H1 (cell line): ENCODE measurements at regions not wholly inside any gene's neighbourhood (a gene's known extent, or its start where the extent isn't known, plus 50 kb on each side); places are given as distances from the start of the nearest gene placed in this dataset.

Source experiments
- CTCF ChIA-PET: fragments of 300-600 bp; sonication (Branson Sonifier 250); formaldehyde crosslinking; loops from one replicate; lab custom pipeline; 2021; ENCODE audit not compliant: partially characterized antibody; lab: Charles Lee
- POLR2A ChIA-PET: fragments of 300-600 bp; sonication (Branson Sonifier 250); formaldehyde crosslinking; loops from one replicate; lab custom pipeline; 2021; ENCODE audit warnings: inconsistent platforms; ENCODE audit not compliant: partially characterized antibody; lab: Charles Lee
- DNase-seq, 2 experiments: peaks; one replicate each; pipeline versions ENCODE4 v3.0.0 to v3.0.0-alpha.2; 2010 to 2022; ENCODE audit warnings: low spot score in 2 of 2, low read depth in 1 of 2, mixed read lengths in 1 of 2
- FAIRE-seq: peaks from 2 replicates; lab custom pipeline; 2011; peaks lifted over from hg19 to GRCh38; lab: Jason Lieb, UNC
- H2AFZ ChIP-seq: 2 replicates; pipeline ENCODE4 v1.8.1; 2012; ENCODE audit warnings: low read length, inconsistent platforms
- H2AK5ac ChIP-seq: 2 replicates; pipeline ENCODE4 v1.6.1; 2013; ENCODE audit warnings: low read depth, low read length
- H2BK120ac ChIP-seq: replicated peaks from 2 replicates; pipeline ENCODE3; 2013; ENCODE audit warnings: low read depth, low read length, inconsistent platforms
- H2BK12ac ChIP-seq: 2 replicates; pipeline ENCODE4 v1.6.1; 2013; ENCODE audit warnings: low read depth, low read length
- H2BK15ac ChIP-seq: 2 replicates; pipeline ENCODE4 v1.6.1; 2013; ENCODE audit warnings: low read length
- H2BK20ac ChIP-seq: 2 replicates; pipeline ENCODE4 v1.6.1; 2013; ENCODE audit warnings: low read length
- H2BK5ac ChIP-seq: 2 replicates; pipeline ENCODE4 v1.6.1; 2013; ENCODE audit warnings: low read depth, low read length
- H3K14ac ChIP-seq: 2 replicates; pipeline ENCODE4 v1.6.1; 2013; ENCODE audit warnings: inconsistent platforms; ENCODE audit not compliant: insufficient read length
- H3K18ac ChIP-seq: 2 replicates; pipeline ENCODE4 v1.6.1; 2013; ENCODE audit warnings: low read length; ENCODE audit errors: extremely low read depth
- H3K23ac ChIP-seq: 2 replicates; pipeline ENCODE4 v1.6.1; 2013; ENCODE audit warnings: inconsistent platforms; ENCODE audit not compliant: insufficient read length
- H3K23me2 ChIP-seq: 2 replicates; pipeline ENCODE4 v1.6.1; 2013; ENCODE audit warnings: low read depth, low read length
- H3K27ac ChIP-seq: 2 replicates; pipeline ENCODE4 v1.6.1; 2011; ENCODE audit warnings: low read depth, low read length, inconsistent platforms
- H3K27me3 ChIP-seq, 4 experiments: replicated peaks in 1 of 4; 1 replicate in 1 of 4; 2 replicates in 3 of 4; pipeline versions ENCODE4 v1.6.1 to v1.8.1; 2011 to 2013; ENCODE audit warnings: low read length in 3 of 4, mild to moderate bottlenecking in 3 of 4, inconsistent platforms in 2 of 4, mixed read lengths in 2 of 4, moderate library complexity in 1 of 4; ENCODE audit not compliant: control insufficient read depth in 3 of 4, insufficient read depth in 3 of 4; ENCODE audit errors: extremely low read depth in 1 of 4
- H3K36me3 ChIP-seq, 4 experiments: 2 replicates each; pipeline versions ENCODE4 v1.6.1 to v1.8.1; 2011 to 2013; ENCODE audit warnings: mild to moderate bottlenecking in 4 of 4, low read length in 3 of 4, moderate library complexity in 2 of 4, control low read depth in 1 of 4, inconsistent platforms in 1 of 4; ENCODE audit not compliant: insufficient read depth in 4 of 4, control insufficient read depth in 2 of 4
- H3K4ac ChIP-seq: replicated peaks from 2 replicates; pipeline ENCODE3; 2013; ENCODE audit warnings: low read length, low read depth, mixed read lengths, inconsistent platforms; ENCODE audit not compliant: insufficient read length
- H3K4me1 ChIP-seq, 4 experiments: replicated peaks in 1 of 4; 1 replicate in 1 of 4; 2 replicates in 3 of 4; pipeline versions ENCODE4 v1.6.1 to v1.8.1; 2011 to 2013; ENCODE audit warnings: low read length in 3 of 4, inconsistent platforms in 2 of 4, mixed read lengths in 1 of 4; ENCODE audit not compliant: insufficient read depth in 4 of 4, control insufficient read depth in 3 of 4
- H3K4me2 ChIP-seq, 2 experiments: 2 replicates each; pipeline versions ENCODE4 v1.6.1 to v1.8.1; 2011 to 2013; ENCODE audit warnings: low read depth in 2 of 2, low read length in 2 of 2, control low read depth in 1 of 2, inconsistent platforms in 1 of 2, mild to moderate bottlenecking in 1 of 2; ENCODE audit not compliant: insufficient read depth in 1 of 2
- H3K4me3 ChIP-seq, 4 experiments: fragments of 200-600, 300-600 bp in 1 of 4; sonication (generic), shearing (Covaris generic), sonication (Bioruptor Twin) in 1 of 4; 2 replicates each; pipeline versions ENCODE4 v1.5.1 to v1.8.1; 2011 to 2016; ENCODE audit warnings: low read length in 4 of 4, low read depth in 3 of 4, control low read depth in 2 of 4, inconsistent platforms in 2 of 4, mild to moderate bottlenecking in 2 of 4, mixed read lengths in 1 of 4, moderate library complexity in 1 of 4; ENCODE audit not compliant: insufficient read depth in 2 of 4; ENCODE audit errors: extremely low read depth in 1 of 4
- H3K56ac ChIP-seq: replicated peaks from 2 replicates; pipeline ENCODE3; 2013; ENCODE audit warnings: low read depth, mild to moderate bottlenecking, mixed read lengths, low read length, inconsistent platforms; ENCODE audit not compliant: insufficient read length
- H3K79me1 ChIP-seq: 2 replicates; pipeline ENCODE4 v1.6.1; 2013; ENCODE audit warnings: low read depth, low read length, control low read depth
- H3K79me2 ChIP-seq, 2 experiments: 2 replicates each; pipeline versions ENCODE4 v1.6.1 to v1.8.1; 2012 to 2013; ENCODE audit warnings: low read length in 2 of 2, mild to moderate bottlenecking in 2 of 2, inconsistent platforms in 1 of 2; ENCODE audit not compliant: insufficient read depth in 2 of 2, control insufficient read depth in 1 of 2
- H3K9ac ChIP-seq, 4 experiments: replicated peaks in 1 of 4; 1 replicate in 1 of 4; 2 replicates in 3 of 4; pipeline versions ENCODE4 v1.6.1 to v1.8.1; 2011 to 2013; ENCODE audit warnings: low read depth in 3 of 4, low read length in 3 of 4, control low read depth in 2 of 4, mild to moderate bottlenecking in 2 of 4, moderate library complexity in 2 of 4, inconsistent platforms in 1 of 4; ENCODE audit errors: extremely low read depth in 1 of 4
- H3K9me3 ChIP-seq, 2 experiments: 2 replicates each; pipeline versions ENCODE4 v1.6.1 to v1.8.1; 2012 to 2013; ENCODE audit warnings: mild to moderate bottlenecking in 2 of 2, moderate library complexity in 2 of 2, control low read depth in 1 of 2, inconsistent platforms in 1 of 2, low read depth in 1 of 2, low read length in 1 of 2, mixed read lengths in 1 of 2; ENCODE audit not compliant: insufficient read depth in 2 of 2
- H4K20me1 ChIP-seq, 2 experiments: replicated peaks in 1 of 2; 2 replicates each; pipeline versions ENCODE3 to v1.8.1; 2011 to 2013; ENCODE audit warnings: inconsistent platforms in 2 of 2, low read length in 2 of 2, mild to moderate bottlenecking in 1 of 2; ENCODE audit not compliant: insufficient read depth in 2 of 2, control insufficient read depth in 1 of 2
- H4K5ac ChIP-seq: 2 replicates; pipeline ENCODE4 v1.6.1; 2013; ENCODE audit warnings: low read length, low read depth, mixed read lengths, inconsistent platforms; ENCODE audit not compliant: insufficient read length
- H4K8ac ChIP-seq: 2 replicates; pipeline ENCODE4 v1.8.0; 2013; ENCODE audit warnings: mild to moderate bottlenecking, moderate library complexity, low read length, inconsistent platforms; ENCODE audit not compliant: insufficient read depth; ENCODE audit errors: extremely low read depth
- H4K91ac ChIP-seq: replicated peaks from 2 replicates; pipeline ENCODE3; 2013; ENCODE audit warnings: low read length, mixed read lengths, inconsistent platforms; ENCODE audit not compliant: insufficient read length
- ATF2 ChIP-seq: IDR thresholded peaks from 2 replicates; pipeline ENCODE4 v1.6.1; 2012; ENCODE audit warnings: low read length, inconsistent platforms
- WGBS, 2 experiments: shearing (Covaris generic) in 1 of 2; methylation state at CpG; one replicate each; pipeline versions ENCODE4 v1.1.6 to v1.1.7; 2013 to 2015; ENCODE audit warnings: low lambda C conversion rate in 2 of 2, mixed read lengths in 2 of 2, inconsistent platforms in 1 of 2, low coverage in 1 of 2, missing lambda C conversion rate in 1 of 2; ENCODE audit not compliant: insufficient replicate concordance in 2 of 2, insufficient coverage in 1 of 2, insufficient read length in 1 of 2; ENCODE audit errors: extremely low coverage in 1 of 2, missing lambda C conversion rate in 1 of 2; 5-methylcytosine and 5-hydroxymethylcytosine counted together

GRCh38 chr20:2219481-2220006 is 76.3 kb upstream of the TGM3 start:
- Histone ChIP-seq H3K79me1 (no peaks in the 10 kb centered on the region), H2AFZ (no peak overlapping the region), H4K5ac (no peak overlapping the region), H3K23ac (no peak overlapping the region), H3K79me2 (no peaks in the 10 kb centered on the region), H3K14ac (no peak overlapping the region), H3K9ac (no peak overlapping the region), H4K20me1 (no peaks in the 10 kb centered on the region), H3K36me3 (no peaks in the 10 kb centered on the region), H2BK120ac (no peak overlapping the region), H2BK15ac (no peak overlapping the region), H3K4me2 (no peak overlapping the region), H3K18ac (no peak overlapping the region), H4K8ac (no peak overlapping the region), H3K9me3 (peaks cover 0 to 3% of the 10 kb centered on the region in 2 experiments; a peak in 1 of 4 replicates), H2AK5ac (no peak overlapping the region), H3K27ac (no peak overlapping the region), H2BK20ac (no peak overlapping the region), H2BK5ac (no peak overlapping the region), H3K4me3 (no peak overlapping the region), H3K4me1 (no peaks in the 10 kb centered on the region), H3K23me2 (no peaks in the 10 kb centered on the region), H3K27me3 (no peaks in the 10 kb centered on the region), H4K91ac (no peak overlapping the region), H3K4ac (no peak overlapping the region), H2BK12ac (no peak overlapping the region), H3K56ac (no peak overlapping the region)
- FAIRE-seq (no peak), DNase-seq (no peak)
- WGBS, 2 experiments, result 73% methylated on average over 2 of the region's 2 CpGs; no CpG with 5 or more reads in 1 of the 2 experiments
- ChIA-PET POLR2A (no interaction called here), CTCF (interaction anchor here (1.5 to 2.8 kb wide), 2 partner anchors 12 to 46 kb away, joined by 3 to 12 read pairs; no protein-coding TSS in a partner anchor)
- TF ChIP-seq ATF2, result no peak
